ENCODE measurements at regions not wholly inside any gene's neighbourhood (a gene's known extent, or its start where the extent isn't known, plus 50 kb on each side); places are given as distances from the start of the nearest gene placed in this dataset.

GRCh38 chr17:77687921-77688320, 270.6 kb upstream of the TNRC6C start:
- TF ChIP-seq CTCF (conservative IDR thresholded peaks at IDR 0.05) (no peak), ZFX (IDR thresholded peaks at IDR 0.05) (no peak)

All from C4-2B (cell line).